ENCODE measurements at regions not wholly inside any gene's neighbourhood (a gene's known extent, or its start where the extent isn't known, plus 50 kb on each side); places are given as distances from the start of the nearest gene placed in this dataset.

DNA sequence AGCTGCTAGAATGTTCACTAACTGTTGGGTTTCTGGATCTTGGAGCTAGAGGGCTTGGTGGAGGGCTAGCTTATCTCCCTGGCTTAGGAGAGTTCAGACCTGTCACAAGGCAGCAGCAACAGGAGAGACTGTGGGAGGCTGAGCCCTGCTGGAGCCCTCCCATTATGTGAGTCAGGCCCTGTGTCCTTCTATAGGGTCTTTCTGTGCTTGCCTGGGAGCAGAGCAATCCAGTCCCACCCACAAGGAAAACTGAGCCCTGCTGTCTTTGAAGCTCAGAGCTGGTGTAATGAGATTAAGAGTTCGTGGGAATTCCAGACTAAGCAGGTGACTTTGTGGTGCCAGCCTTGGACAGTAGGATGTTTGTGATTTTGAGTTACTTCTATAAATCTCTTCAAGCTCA lies 249.0 kb downstream of the TTC32 start:
- TF ChIP-seq GATA2 (IDR thresholded peaks at IDR 0.05; ENCODE audit: low read depth, low read length), result no peak
- TF ChIP-seq GATA3 (IDR thresholded peaks at IDR 0.05; ENCODE audit: low read depth, low read length), result no peak

DNA sequence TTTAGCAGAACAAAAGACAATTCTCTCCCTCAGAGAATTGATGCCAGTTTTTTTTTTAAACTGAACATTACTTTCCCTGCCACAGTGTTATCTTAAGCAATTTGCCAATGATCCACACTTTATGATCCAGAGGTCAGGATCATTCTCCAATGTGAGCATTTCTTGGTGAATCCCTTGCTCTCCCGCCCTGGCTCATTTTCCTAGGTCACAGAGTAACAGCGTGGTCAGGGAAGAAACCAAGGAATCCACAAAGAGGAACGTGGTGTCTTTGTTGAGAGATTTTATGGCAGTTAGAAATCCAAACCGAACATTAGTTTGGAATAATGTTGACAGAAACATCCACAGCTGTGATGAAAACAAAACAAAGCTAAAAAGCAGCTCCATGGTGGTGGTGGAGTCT lies 250.3 kb downstream of the TTC32 start:
- TF ChIP-seq GATA3 (IDR thresholded peaks at IDR 0.05; ENCODE audit: low read depth, low read length), result no peak
- TF ChIP-seq GATA2 (IDR thresholded peaks at IDR 0.05; ENCODE audit: low read depth, low read length), result no peak

DNA sequence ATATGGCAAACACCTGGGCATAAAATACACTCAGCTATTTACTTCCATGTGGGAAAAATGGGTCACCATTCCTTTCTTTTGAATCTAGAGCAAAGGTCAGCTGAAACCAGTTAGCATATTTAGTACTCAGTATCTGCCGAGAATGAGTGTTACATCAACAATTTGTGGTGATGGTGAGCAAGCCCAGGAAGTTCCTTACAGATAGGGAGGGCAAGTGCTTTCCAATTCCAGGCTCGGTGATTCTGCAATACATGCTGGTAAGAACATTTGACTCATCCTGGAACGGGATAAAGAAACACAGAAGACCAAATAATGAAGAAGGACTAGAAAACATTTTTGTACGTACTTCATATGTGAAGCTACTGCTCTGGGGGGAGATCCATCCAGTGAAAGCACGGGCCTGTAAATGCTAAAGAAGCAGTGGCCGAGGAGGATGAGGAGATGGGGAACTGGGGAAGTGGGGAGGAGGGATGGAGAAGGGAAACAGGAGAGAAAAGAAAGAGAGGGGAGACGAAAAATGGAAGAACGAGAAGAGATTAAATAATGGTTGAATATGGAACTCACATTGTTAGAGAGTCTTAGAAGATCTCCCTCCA lies 251.9 kb downstream of the TTC32 start:
- TF ChIP-seq GATA3 (IDR thresholded peaks at IDR 0.05; ENCODE audit: low read depth, low read length) (no peak), GATA2 (IDR thresholded peaks at IDR 0.05; ENCODE audit: low read depth, low read length) (no peak)

- TF ChIP-seq GATA2 (IDR thresholded peaks at IDR 0.05; ENCODE audit: low read depth, low read length), result no peak
- TF ChIP-seq GATA3 (IDR thresholded peaks at IDR 0.05; ENCODE audit: low read depth, low read length), result no peak
Measured at GRCh38 chr2:19649142-19649541, 252.6 kb downstream of the TTC32 start.

DNA sequence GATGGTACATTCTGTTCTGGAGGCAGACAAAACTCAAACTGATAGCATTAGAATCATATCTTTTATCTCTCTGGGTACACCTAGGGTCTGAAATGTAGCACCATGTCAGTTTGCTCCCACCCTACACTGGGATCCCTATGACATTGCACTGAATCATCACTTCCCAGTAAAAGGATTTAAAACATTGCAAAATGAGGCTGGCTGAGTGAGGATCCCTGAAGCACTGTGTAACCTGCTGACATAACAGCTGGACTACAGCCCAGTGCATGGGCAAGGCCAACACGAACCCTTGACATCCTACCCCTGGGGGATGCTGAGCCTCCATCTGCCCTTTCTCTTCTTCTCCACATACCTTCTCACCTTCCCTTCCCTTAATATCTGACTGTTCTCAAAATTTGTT lies 253.2 kb downstream of the TTC32 start:
- TF ChIP-seq GATA3 (IDR thresholded peaks at IDR 0.05; ENCODE audit: low read depth, low read length), result no peak
- TF ChIP-seq GATA2 (IDR thresholded peaks at IDR 0.05; ENCODE audit: low read depth, low read length), result no peak

- TF ChIP-seq GATA3 (IDR thresholded peaks at IDR 0.05; ENCODE audit: low read depth, low read length) (no peak), GATA2 (IDR thresholded peaks at IDR 0.05; ENCODE audit: low read depth, low read length) (no peak)
Measured at GRCh38 chr2:19646987-19647386, 254.8 kb downstream of the TTC32 start.

GRCh38 chr2:19644763-19645162 lies 257.0 kb downstream of the TTC32 start:
- TF ChIP-seq GATA3 (IDR thresholded peaks at IDR 0.05; ENCODE audit: low read depth, low read length) (no peak), GATA2 (IDR thresholded peaks at IDR 0.05; ENCODE audit: low read depth, low read length) (no peak)

- TF ChIP-seq GATA2 (IDR thresholded peaks at IDR 0.05; ENCODE audit: low read depth, low read length) (no peak), GATA3 (IDR thresholded peaks at IDR 0.05; ENCODE audit: low read depth, low read length) (no peak)
Measured at GRCh38 chr2:19643117-19643518, 258.7 kb downstream of the TTC32 start.

- no peak for TF ChIP-seq GATA2 (IDR thresholded peaks at IDR 0.05; ENCODE audit: low read depth, low read length)
- no peak for TF ChIP-seq GATA3 (IDR thresholded peaks at IDR 0.05; ENCODE audit: low read depth, low read length)
Measured at GRCh38 chr2:19642501-19642900, 259.3 kb downstream of the TTC32 start.

- TF ChIP-seq GATA3 (IDR thresholded peaks at IDR 0.05; ENCODE audit: low read depth, low read length), result no peak
Measured at GRCh38 chr2:19635951-19636510, 265.8 kb downstream of the TTC32 start.

- no peak for TF ChIP-seq GATA3 (IDR thresholded peaks at IDR 0.05; ENCODE audit: low read depth, low read length)
- TF ChIP-seq GATA2 (IDR thresholded peaks at IDR 0.05; ENCODE audit: low read depth, low read length), result no peak
Measured at GRCh38 chr2:19632403-19632991, 269.3 kb downstream of the TTC32 start.

DNA sequence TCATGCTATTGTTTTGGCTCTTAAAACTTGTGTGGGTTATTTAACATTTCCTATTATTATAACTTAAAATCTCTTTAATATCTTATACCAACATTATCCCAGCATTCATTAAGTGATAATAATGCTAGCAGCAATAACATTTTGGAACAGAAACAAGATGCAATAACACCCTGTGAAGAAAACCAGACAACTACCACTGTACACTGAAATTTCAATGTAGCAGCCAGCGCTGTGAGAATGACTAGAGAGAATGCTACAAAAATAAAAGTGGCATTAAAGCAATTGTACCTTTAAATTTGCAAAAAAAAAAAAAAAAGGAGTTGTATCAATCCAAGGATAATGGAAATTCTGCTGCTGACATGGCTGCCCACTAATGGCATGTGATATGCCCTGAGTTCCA lies 269.9 kb downstream of the TTC32 start:
- TF ChIP-seq GATA3 (IDR thresholded peaks at IDR 0.05; ENCODE audit: low read depth, low read length), result no peak
- no peak for TF ChIP-seq GATA2 (IDR thresholded peaks at IDR 0.05; ENCODE audit: low read depth, low read length)

DNA sequence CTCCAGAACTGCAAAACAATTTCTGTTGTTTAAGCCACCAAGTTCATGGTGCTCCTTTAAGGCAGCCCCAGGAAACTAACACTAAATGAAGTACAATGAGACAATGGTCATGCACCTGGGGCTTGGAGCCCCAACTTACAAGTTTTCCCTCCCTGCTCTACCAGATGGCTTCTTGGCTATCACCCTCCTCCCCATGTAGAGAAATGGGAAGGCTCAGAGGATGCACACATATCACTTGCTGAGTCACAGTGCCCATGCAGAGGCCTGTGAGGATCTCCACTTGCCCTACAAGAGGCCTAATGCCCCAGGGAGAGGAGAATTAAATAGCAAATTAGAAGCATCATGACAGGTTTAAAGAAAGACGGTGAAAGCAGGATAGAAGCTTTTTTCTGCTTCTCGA lies 270.9 kb downstream of the TTC32 start:
- TF ChIP-seq GATA3 (IDR thresholded peaks at IDR 0.05; ENCODE audit: low read depth, low read length) (no peak), GATA2 (IDR thresholded peaks at IDR 0.05; ENCODE audit: low read depth, low read length) (no peak)

- no peak for TF ChIP-seq GATA2 (IDR thresholded peaks at IDR 0.05; ENCODE audit: low read depth, low read length)
- no peak for TF ChIP-seq GATA3 (IDR thresholded peaks at IDR 0.05; ENCODE audit: low read depth, low read length)
Measured at GRCh38 chr2:19627359-19627758, 268.9 kb upstream of the OSR1 start.

GRCh38 chr2:19623488-19623887 lies 265.1 kb upstream of the OSR1 start:
- TF ChIP-seq GATA3 (IDR thresholded peaks at IDR 0.05; ENCODE audit: low read depth, low read length), result no peak
- TF ChIP-seq GATA2 (IDR thresholded peaks at IDR 0.05; ENCODE audit: low read depth, low read length), result no peak
